ENCODE measurements at regions not wholly inside any gene's neighbourhood (a gene's known extent, or its start where the extent isn't known, plus 50 kb on each side); places are given as distances from the start of the nearest gene placed in this dataset.

- no peaks in the 10 kb centered on the region for H3K9me3 Mint-ChIP-seq
- peaks cover 8 to 40% (median 15%) of the 10 kb centered on the region in 4 donors for H3K4me1 Mint-ChIP-seq
- peak overlapping the region in 2 of 10 donors; percentile 29 to 39 for H3K27ac Mint-ChIP-seq
- DNase-seq, result no peak
- no peak overlapping the region for H3K4me3 Mint-ChIP-seq
- no peaks in the 10 kb centered on the region for H3K36me3 Mint-ChIP-seq
- POLR2A ChIA-PET, result interaction anchor here (0.6 kb wide), 1 partner anchor 9 kb away, joined by 3 read pairs; no protein-coding TSS in a partner anchor
- ATAC-seq, result no peak
- no peaks in the 10 kb centered on the region for H3K27me3 Mint-ChIP-seq
Observed at GRCh38 chr6:14863902-14864850, 381.7 kb upstream of the JARID2 start.

GRCh38 chr6:14865531-14866100 is 380.3 kb upstream of the JARID2 start:
- H3K27ac Mint-ChIP-seq, result peak overlapping the region in 6 of 10 donors; percentile 35 to 83 (median 50)
- no peaks in the 10 kb centered on the region for H3K9me3 Mint-ChIP-seq
- ATAC-seq, result peak; percentile 28 to 33
- H3K27me3 Mint-ChIP-seq, result no peaks in the 10 kb centered on the region
- DNase-seq, result peak in 1 of 10 donors; percentile 9
- H3K4me3 Mint-ChIP-seq, result peak overlapping the region in 3 of 10 donors; percentile 0 to 46 (median 1)
- peaks cover 8 to 42% (median 16%) of the 10 kb centered on the region in 4 donors for H3K4me1 Mint-ChIP-seq
- no peaks in the 10 kb centered on the region for H3K36me3 Mint-ChIP-seq
- POLR2A ChIA-PET, result no interaction called here

- peaks cover 8 to 34% (median 11%) of the 10 kb centered on the region in 4 donors for H3K4me1 Mint-ChIP-seq
- H3K4me3 Mint-ChIP-seq, result no peak overlapping the region
- no peak overlapping the region for H3K27ac Mint-ChIP-seq
- POLR2A ChIA-PET, result interaction anchor here (1.4 kb wide), 1 partner anchor 10 kb away, joined by 4 read pairs; no protein-coding TSS in a partner anchor
- H3K36me3 Mint-ChIP-seq, result no peaks in the 10 kb centered on the region
- no peak for ATAC-seq
- no peaks in the 10 kb centered on the region for H3K27me3 Mint-ChIP-seq
- no peaks in the 10 kb centered on the region for H3K9me3 Mint-ChIP-seq
- no peak for DNase-seq
Observed at GRCh38 chr6:14867802-14868201, 378.1 kb upstream of the JARID2 start.

GRCh38 chr6:14871221-14871620 is 374.6 kb upstream of the JARID2 start:
- Mint-ChIP-seq H3K36me3 (no peaks in the 10 kb centered on the region), H3K4me1 (peaks cover 7 to 39% (median 10%) of the 10 kb centered on the region in 4 donors), H3K4me3 (no peak overlapping the region), H3K27me3 (no peaks in the 10 kb centered on the region), H3K27ac (no peak overlapping the region), H3K9me3 (no peaks in the 10 kb centered on the region)
- ATAC-seq, result no peak
- POLR2A ChIA-PET, result no interaction called here
- no peak for DNase-seq

- no peak for DNase-seq
- peak overlapping the region in 4 of 10 donors; percentile 6 to 45 (median 23) for H3K27ac Mint-ChIP-seq
- no peaks in the 10 kb centered on the region for H3K27me3 Mint-ChIP-seq
- ATAC-seq, result no peak
- H3K4me1 Mint-ChIP-seq, result peaks cover 17 to 50% (median 28%) of the 10 kb centered on the region in 4 donors
- no peaks in the 10 kb centered on the region for H3K9me3 Mint-ChIP-seq
- no peak overlapping the region for H3K4me3 Mint-ChIP-seq
- POLR2A ChIA-PET, result interaction anchor here (0.7 kb wide), 1 partner anchor 9 kb away, joined by 3 read pairs; no protein-coding TSS in a partner anchor
- H3K36me3 Mint-ChIP-seq, result no peaks in the 10 kb centered on the region
Observed at GRCh38 chr6:14873101-14873500, 372.8 kb upstream of the JARID2 start.

- DNase-seq (no peak), ATAC-seq (no peak)
- no peak overlapping the region for H3K4me3 Mint-ChIP-seq
- no peaks in the 10 kb centered on the region for H3K36me3 Mint-ChIP-seq
- peaks cover 17 to 56% (median 34%) of the 10 kb centered on the region in 4 donors for H3K4me1 Mint-ChIP-seq
- H3K9me3 Mint-ChIP-seq, result no peaks in the 10 kb centered on the region
- POLR2A ChIA-PET, result interaction anchor here (0.7 kb wide), 1 partner anchor 10 kb away, joined by 3 read pairs; no protein-coding TSS in a partner anchor
- H3K27ac Mint-ChIP-seq, result peak overlapping the region in 2 of 10 donors; percentile 17 to 72
- H3K27me3 Mint-ChIP-seq, result no peaks in the 10 kb centered on the region
Observed at GRCh38 chr6:14873781-14874441, 372.0 kb upstream of the JARID2 start.

- ATAC-seq, result no peak
- no peaks in the 10 kb centered on the region for H3K9me3 Mint-ChIP-seq
- H3K27me3 Mint-ChIP-seq, result no peaks in the 10 kb centered on the region
- DNase-seq, result no peak
- no peak overlapping the region for H3K4me3 Mint-ChIP-seq
- POLR2A ChIA-PET, result no interaction called here
- H3K27ac Mint-ChIP-seq, result peak overlapping the region in 4 of 10 donors; percentile 31 to 72 (median 62)
- peaks cover 15 to 54% (median 33%) of the 10 kb centered on the region in 4 donors for H3K4me1 Mint-ChIP-seq
- no peaks in the 10 kb centered on the region for H3K36me3 Mint-ChIP-seq
Observed at GRCh38 chr6:14874975-14875480, 370.8 kb upstream of the JARID2 start.

- no peaks in the 10 kb centered on the region for H3K27me3 Mint-ChIP-seq
- peak overlapping the region in 1 of 10 donors; percentile 9 for H3K4me3 Mint-ChIP-seq
- POLR2A ChIA-PET, result no interaction called here
- peaks cover 15 to 53% (median 33%) of the 10 kb centered on the region in 4 donors for H3K4me1 Mint-ChIP-seq
- ATAC-seq (no peak), DNase-seq (no peak)
- H3K9me3 Mint-ChIP-seq, result no peaks in the 10 kb centered on the region
- peak overlapping the region in 6 of 10 donors; percentile 31 to 92 (median 70) for H3K27ac Mint-ChIP-seq
- H3K36me3 Mint-ChIP-seq, result no peaks in the 10 kb centered on the region
Observed at GRCh38 chr6:14875481-14876063, 370.3 kb upstream of the JARID2 start.

- peak; percentile 87 to 95 for ATAC-seq
- H3K36me3 Mint-ChIP-seq, result no peaks in the 10 kb centered on the region
- H3K9me3 Mint-ChIP-seq, result no peaks in the 10 kb centered on the region
- H3K4me3 Mint-ChIP-seq, result peak overlapping the region; percentile 51 to 79 (median 66)
- POLR2A ChIA-PET, result interaction anchor here (0.6 to 1.6 kb wide), 4 partner anchors 10 to 372 kb away, joined by 3 to 4 read pairs (median 3); no protein-coding TSS in a partner anchor
- peak overlapping the region; percentile 36 to 95 (median 80) for H3K27ac Mint-ChIP-seq
- peaks cover 17 to 53% (median 33%) of the 10 kb centered on the region in 4 donors for H3K4me1 Mint-ChIP-seq
- no peaks in the 10 kb centered on the region for H3K27me3 Mint-ChIP-seq
- DNase-seq, result peak in 6 of 10 donors; percentile 4 to 32 (median 14)
Observed at GRCh38 chr6:14876778-14877613, 368.9 kb upstream of the JARID2 start.

- H3K9me3 Mint-ChIP-seq, result no peaks in the 10 kb centered on the region
- ATAC-seq, result no peak
- H3K4me1 Mint-ChIP-seq, result peaks cover 18 to 49% (median 33%) of the 10 kb centered on the region in 4 donors
- POLR2A ChIA-PET, result interaction anchor here (1.3 to 1.6 kb wide), 2 partner anchors 11 to 17 kb away, joined by 3 to 4 read pairs; no protein-coding TSS in a partner anchor
- no peaks in the 10 kb centered on the region for H3K36me3 Mint-ChIP-seq
- no peak for DNase-seq
- peak overlapping the region in 4 of 10 donors; percentile 27 to 74 (median 66) for H3K4me3 Mint-ChIP-seq
- no peaks in the 10 kb centered on the region for H3K27me3 Mint-ChIP-seq
- H3K27ac Mint-ChIP-seq, result peak overlapping the region in 8 of 10 donors; percentile 20 to 95 (median 76)
Observed at GRCh38 chr6:14877758-14878157, 368.1 kb upstream of the JARID2 start.

- Mint-ChIP-seq H3K9me3 (no peaks in the 10 kb centered on the region), H3K27ac (peak overlapping the region in 1 of 10 donors; percentile 45), H3K27me3 (no peaks in the 10 kb centered on the region), H3K4me3 (peak overlapping the region in 1 of 10 donors; percentile 5), H3K4me1 (peaks cover 18 to 41% (median 30%) of the 10 kb centered on the region in 4 donors), H3K36me3 (no peaks in the 10 kb centered on the region)
- no peak for DNase-seq
- POLR2A ChIA-PET, result no interaction called here
- ATAC-seq, result no peak
Observed at GRCh38 chr6:14880052-14880451, 365.8 kb upstream of the JARID2 start.

All from naive thymus-derived CD8-positive, alpha-beta T cell (primary cell).